OCI-LY7 (cell line): ENCODE measurements at regions not wholly inside any gene's neighbourhood (a gene's known extent, or its start where the extent isn't known, plus 50 kb on each side); places are given as distances from the start of the nearest gene placed in this dataset.

ENCODE experiments used
- CTCF ChIP-seq: fragments of 200-600 bp; sonication (generic); conservative IDR thresholded peaks from 2 replicates; pipeline ENCODE4 v1.5.1; 2014; ENCODE audit warnings: mild to moderate bottlenecking, antibody characterized with exemption, low read length, moderate library complexity, mixed read lengths
- EZH2phosphoT487 ChIP-seq: fragments of 200-600 bp; sonication (generic); IDR thresholded peaks from 2 replicates; pipeline ENCODE4 v1.6.1; 2018; ENCODE audit warnings: low read depth, borderline replicate concordance, mild to moderate bottlenecking, mixed run types, antibody characterized with exemption, low read length, moderate library complexity, mixed read lengths

- no peak for TF ChIP-seq CTCF
- no peak for TF ChIP-seq EZH2phosphoT487
These were observed 163.7 kb upstream of the KIF2A start for GRCh38 chr5:62142351-62142750.
